Sigmoid colon (tissue), 4 donors: ENCODE measurements at regions not wholly inside any gene's neighbourhood (a gene's known extent, or its start where the extent isn't known, plus 50 kb on each side); places are given as distances from the start of the nearest gene placed in this dataset.

Source experiments
- CTCF ChIP-seq, 4 experiments: fragments of 450-650 bp in 3 of 4; fragments of 200-600 bp in 1 of 4; IDR thresholded peaks; one replicate each; pipeline ENCODE4 v1.5.1; 2016 to 2019; ENCODE audit warnings: antibody characterized with exemption in 4 of 4, mild to moderate bottlenecking in 3 of 4, moderate library complexity in 2 of 4
- EP300 ChIP-seq, 4 donors: sonication (generic); formaldehyde crosslinking; IDR thresholded peaks; one replicate each; pipeline ENCODE4 v1.6.1; 2017; ENCODE audit warnings: antibody characterized with exemption in 4 of 4
- POLR2AphosphoS5 ChIP-seq, 4 donors: sonication (generic); formaldehyde crosslinking; IDR thresholded peaks; one replicate each; pipeline ENCODE4 v1.6.1; 2017; ENCODE audit warnings: antibody characterized with exemption in 4 of 4

GRCh38 chr11:91433284-91434010 is 791.2 kb upstream of the FAT3 start:
- TF ChIP-seq CTCF (IDR thresholded peaks at IDR 0.05) (no peak), EP300 (IDR thresholded peaks at IDR 0.05) (no peak), POLR2AphosphoS5 (IDR thresholded peaks at IDR 0.05) (no peak)
